Right ventricle myocardium superior (tissue), 1 donor: ENCODE measurements at regions not wholly inside any gene's neighbourhood (a gene's known extent, or its start where the extent isn't known, plus 50 kb on each side); places are given as distances from the start of the nearest gene placed in this dataset.
A peak's percentile ranks its signal among the peaks of the same experiment; 100 is the strongest.

ENCODE experiments used
- ATAC-seq: fragments of 200-7000 bp; cut with Tn5 transposase; one replicate; pipeline ENCODE4 v1.9.1; 2020; ENCODE audit warnings: mild to moderate bottlenecking; ENCODE audit not compliant: poor library complexity
- DNase-seq: peaks from one replicate; pipeline ENCODE4 v3.0.0-alpha.2; 2020
- intact Hi-C: fragments of 100-400 bp; cut with DNase I; formaldehyde crosslinking; loops from one replicate; pipeline ENCODE4 v1.11.2; 2022
- donor health status: DM: no; HTN: yes; CAD: no; lungs with severe emphysema.

DNA sequence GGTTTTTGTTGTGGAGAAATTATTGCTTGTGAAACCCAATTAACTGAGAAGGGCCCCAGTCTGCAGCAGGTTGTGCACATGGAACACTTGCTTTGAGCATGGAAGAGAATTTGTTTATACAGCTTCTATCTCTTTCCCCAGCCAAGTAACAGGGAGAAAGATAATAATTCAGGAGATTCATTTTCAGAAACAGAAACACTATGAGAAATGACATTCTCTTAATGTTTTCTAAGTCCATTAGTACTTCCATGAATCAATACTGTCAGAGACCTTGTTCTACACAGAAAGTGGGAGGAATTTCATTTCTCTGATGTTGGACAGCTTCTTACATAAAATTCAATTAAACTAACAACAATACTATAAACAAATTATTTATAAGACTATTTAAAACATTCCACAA, 446.3 kb downstream of the KLF12 start:
- ATAC-seq (no peak), DNase-seq (no peak)
- intact Hi-C loops, result no loop called here

DNA sequence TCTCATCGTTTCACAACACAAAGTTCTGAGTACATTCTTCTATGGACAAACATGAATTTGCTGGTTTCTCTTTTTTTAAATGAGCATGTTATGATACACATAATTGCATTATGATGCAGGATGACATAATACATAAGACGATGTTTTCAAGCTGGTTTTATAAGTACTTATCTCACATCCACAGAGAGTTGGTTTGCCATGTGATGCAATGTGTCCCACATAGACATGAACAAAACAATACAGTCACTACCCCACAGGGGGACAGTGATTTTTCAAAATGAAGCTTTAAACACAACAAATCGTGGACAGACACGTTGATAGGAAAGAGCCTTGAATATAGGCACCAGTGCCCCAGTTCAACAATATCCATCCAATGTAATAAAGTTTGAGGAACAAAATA, 447.1 kb downstream of the KLF12 start:
- intact Hi-C loops, result no loop called here
- no peak for ATAC-seq
- DNase-seq, result no peak

DNA sequence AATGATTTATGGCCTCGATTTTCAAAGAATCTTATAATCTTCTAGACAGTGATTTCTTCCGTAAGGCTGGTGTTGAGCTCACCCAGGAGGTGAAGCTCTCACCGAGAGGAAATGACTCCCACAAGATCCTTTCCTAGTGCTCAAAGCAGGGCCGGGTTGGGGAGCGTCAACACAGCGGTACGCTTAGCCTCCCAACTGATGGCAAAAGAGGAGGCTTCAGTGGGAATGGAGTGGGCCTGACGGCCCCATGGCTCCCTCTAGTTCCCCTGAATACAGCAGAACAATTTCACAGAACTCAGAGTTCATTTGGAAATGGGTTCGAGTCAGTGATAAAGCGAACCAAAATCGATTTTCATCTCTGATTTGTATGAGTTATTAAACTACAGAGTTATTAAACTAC, 449.5 kb downstream of the KLF12 start:
- DNase-seq (no peak), ATAC-seq (no peak)

DNA sequence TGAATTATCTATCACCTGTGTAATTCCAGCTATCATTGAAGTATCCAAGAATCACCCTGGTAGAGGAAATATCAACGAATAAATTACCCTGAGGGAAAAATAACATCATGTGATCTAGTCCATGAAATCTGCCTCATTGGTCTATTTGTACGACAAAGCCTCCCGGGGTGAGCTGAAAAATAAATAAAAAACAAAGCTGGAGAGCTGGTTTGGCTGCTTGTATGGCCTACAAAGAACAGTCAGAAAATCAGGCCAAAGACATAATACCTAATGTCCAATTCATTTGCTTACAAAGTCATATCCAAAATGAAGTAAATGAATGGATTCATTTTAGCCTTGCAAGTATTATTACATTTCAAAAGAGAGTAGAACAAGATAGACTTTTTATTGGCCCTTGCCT, 449.9 kb downstream of the KLF12 start:
- intact Hi-C loops, result no loop called here
- no peak for ATAC-seq

More for the DNA sequence above, 449.5 kb downstream of the KLF12 start:
- intact Hi-C loops, result no loop called here

DNA sequence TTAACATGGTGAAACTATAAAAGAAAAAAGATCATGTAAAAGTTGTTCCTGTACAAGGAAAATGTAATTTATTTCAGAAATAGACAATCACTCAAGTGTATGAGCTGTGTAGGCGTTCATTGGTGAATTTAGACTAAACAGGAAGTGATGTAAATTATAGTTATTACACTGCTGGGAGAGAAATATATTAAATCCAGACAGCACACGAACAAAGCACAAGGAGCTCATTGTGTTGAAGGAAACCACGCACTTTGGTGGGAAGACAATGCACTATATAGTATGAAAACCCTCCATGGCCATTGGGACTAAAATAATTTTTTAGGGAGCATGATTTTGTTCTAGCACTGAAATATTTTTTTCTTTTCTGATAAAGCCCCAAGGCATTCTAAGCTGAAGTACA, 450.5 kb downstream of the KLF12 start:
- ATAC-seq, result no peak
- intact Hi-C loops, result no loop called here

More for the DNA sequence above, 449.9 kb downstream of the KLF12 start:
- no peak for DNase-seq

DNA sequence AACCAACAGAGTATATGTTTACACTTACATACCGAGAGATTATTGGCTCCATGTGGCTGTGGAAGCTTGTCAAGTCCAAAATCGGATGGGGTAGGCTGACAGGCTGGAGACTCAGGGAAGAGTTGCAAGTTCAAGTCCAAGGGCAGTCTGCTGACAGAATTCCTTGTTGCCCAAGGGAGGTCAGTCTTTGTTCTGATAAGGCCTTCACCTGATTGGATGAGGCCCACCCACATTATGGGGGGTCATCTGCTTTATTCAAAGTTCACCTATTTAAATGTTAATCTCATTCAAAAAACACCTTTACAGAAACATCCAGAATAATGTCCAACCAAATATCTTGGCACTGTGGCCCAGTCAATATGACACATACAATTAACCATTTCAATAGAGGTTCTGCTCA, 452.4 kb downstream of the KLF12 start:
- ATAC-seq (no peak), DNase-seq (no peak)
- intact Hi-C loops, result no loop called here

More for the DNA sequence above, 450.5 kb downstream of the KLF12 start:
- DNase-seq, result no peak

DNA sequence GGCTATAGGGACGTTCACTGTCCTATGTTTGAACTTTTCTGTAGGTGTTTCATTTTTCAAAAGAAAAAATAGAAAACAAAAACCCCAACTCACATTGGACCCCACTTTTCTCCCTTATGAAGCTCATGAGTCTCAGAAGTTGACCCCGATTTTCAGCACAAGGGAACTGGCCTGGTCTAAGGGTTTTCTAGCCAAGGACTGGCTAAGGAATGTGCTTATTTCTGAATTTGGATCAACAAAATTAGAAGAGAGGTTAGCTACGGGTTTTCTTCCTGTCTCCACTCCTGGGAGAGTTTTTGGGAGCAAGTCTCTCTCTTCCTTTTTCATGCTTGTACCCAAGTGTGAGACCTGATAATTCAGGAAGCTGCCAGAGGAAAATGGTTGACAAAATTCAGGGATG, 453.2 kb downstream of the KLF12 start:
- intact Hi-C loops, result no loop called here
- no peak for DNase-seq
- peak; percentile 46 for ATAC-seq

DNA sequence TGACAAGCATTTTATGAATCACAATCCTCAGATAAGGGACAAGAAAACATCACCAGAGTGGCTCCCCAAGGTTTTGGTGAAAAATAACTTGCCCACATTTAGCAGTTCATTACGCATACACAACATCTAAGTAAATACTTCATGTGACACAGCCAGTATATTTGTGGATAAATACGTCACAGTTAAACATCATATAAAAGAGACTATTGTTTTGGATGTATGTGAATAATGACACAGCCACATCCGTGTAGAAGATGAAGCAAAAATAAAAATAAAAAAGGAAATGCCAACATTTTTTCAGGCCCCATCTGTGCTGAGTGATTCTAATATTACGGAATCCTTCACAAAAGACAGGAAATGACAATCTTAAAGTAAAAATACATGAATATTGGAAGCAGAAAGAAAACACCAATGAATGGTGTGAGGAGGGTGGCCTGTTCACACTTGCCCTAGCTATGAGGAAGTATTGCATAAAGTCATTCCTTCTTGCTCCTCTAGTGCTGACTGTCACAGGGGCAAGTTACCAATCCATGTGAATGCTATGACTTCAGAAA, 457.1 kb downstream of the KLF12 start:
- ATAC-seq (no peak), DNase-seq (no peak)
- intact Hi-C loops, result no loop called here

DNA sequence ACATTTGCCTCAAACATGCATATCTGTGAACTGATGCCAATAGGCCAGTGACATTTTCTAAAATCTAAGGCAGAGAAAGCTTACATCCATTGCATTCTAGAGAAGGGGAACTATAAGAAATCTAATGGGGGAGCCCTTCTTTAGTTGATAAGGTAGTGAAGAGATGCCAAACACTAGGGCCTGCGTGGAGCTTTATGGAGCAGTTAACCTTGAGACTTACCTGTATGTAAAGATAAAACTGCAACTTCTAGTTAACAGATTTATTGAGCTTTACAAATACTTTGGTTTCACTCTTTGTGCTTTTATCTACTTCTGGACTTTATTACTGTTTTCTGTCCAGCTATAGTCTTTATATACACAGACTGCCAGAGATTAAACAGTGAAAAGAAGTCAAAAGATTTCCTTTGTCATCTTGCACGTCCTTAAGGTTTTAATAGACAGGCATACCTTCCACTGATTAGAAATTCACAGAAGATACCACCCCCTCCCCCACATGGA, 457.6 kb downstream of the KLF12 start:
- DNase-seq (no peak), ATAC-seq (no peak)
- intact Hi-C loops, result no loop called here

DNA sequence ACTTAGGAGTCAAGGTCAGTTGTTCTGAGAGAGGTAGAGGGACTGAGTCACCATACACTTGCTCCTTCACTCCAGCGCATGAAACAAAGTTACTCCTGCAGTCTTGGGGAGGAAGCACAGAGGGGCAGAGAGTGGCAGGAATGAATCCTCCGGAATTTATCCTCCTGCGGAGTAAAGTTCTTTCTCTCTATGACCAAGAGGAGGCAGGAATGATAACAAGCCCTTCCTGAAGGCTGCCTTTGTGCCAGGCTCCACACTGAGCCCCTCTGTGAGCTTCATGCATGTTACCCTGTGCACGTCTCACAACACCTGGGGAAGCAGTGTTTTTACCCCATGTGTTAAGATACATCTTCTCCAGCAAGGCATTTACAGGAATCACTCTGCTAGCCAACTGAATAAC, 458.4 kb downstream of the KLF12 start:
- no peak for ATAC-seq
- no peak for DNase-seq
- intact Hi-C loops, result no loop called here

DNA sequence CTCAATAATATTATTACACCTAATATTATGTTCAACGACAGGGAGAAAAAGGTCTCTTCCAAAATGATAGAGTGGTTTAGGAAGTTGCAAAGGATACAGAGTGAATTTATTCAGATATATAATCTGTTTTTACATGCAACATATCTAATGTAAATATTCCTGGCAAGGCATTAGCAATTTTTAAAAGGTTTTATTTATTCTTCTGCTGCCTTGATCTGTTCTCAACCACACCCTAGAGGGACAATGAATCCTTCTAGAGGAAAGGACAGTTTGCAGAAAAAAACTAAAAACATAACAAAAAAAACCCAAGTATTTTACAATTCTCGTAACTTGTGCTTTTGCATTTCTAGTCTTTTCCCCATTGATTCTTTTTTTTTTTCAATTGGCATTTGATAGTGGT, 459.6 kb downstream of the KLF12 start:
- DNase-seq (no peak), ATAC-seq (no peak)
- intact Hi-C loops, result no loop called here

DNA sequence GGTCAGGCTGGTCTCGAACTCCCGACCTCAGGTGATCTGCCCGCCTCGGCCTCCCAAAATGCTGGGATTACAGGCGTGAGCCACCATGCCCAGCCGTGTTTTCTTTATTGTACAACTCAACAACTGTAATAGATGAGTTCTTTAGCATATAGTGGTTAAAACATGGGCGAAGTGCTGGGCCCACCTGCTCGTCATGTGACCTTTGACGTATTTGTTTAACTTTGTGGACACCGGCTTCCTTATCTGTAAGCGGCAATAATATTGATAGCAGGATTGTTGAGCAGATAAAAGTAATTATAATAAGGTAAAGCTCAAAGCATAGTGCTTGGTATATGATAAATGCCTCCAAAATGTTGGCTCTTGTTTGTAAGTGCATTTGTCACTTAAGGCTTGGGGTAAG, 460.3 kb downstream of the KLF12 start:
- DNase-seq, result no peak
- ATAC-seq, result no peak
- intact Hi-C loops, result no loop called here

DNA sequence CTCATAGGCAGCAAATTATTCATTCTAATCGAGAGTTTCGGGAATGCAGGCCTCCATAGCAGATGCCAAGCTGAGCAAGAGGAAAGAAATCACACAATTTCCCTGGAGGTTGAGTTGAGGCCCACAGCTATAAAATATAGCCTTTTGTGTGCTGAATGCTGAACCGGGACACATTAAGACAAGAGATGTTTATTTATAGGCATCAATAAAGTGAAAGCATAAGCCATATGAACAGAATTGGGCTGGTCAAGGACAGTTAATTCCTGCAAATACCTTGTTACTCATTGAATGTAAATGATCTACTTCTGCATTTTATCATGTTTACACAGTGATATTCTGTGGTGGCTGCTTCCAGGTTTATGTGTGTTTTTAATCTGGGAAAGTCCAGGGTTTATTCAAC, 461.7 kb downstream of the KLF12 start:
- intact Hi-C loops, result no loop called here

DNA sequence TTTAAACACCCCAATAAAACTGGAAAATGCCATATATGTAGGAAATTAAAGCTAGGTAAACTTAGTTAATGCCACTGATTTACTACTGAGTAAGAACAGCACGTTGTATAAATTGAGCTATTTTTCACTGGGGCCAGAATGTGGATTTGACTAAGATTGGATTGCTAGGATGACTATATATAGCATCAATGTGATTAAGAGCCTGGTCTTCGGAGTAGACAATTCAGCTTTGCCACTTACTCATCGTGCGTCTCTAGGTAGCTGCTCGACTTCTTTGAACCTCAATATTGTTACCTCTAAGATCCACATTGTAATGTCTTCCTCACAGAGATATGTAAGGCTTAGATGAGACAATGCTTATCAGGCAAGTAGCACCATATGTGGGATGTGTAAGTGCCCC, 462.5 kb downstream of the KLF12 start:
- intact Hi-C loops, result no loop called here
- no peak for ATAC-seq

More for the DNA sequence above, 461.7 kb downstream of the KLF12 start:
- ATAC-seq, result no peak
- DNase-seq, result no peak

DNA sequence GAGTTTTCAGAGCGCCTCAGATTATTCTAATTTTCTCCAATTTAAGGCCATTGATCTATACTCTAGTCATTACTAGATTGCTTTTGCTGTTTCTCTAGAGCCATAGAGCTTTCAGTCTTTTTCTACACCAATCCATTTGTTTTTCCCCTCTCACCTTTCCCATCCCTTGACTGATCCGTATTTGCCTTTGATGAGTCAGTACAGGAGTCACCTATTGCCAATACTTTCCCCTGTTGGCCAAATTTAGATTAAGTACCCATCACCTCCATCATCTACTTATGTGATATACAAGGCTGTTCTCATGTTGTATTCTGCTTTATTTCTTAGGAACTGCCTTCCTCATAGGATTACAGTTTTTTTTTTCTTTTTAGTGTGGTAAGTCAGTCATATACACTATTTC, 463.2 kb downstream of the KLF12 start:
- no peak for DNase-seq
- intact Hi-C loops, result no loop called here
- ATAC-seq, result no peak

More for the DNA sequence above, 462.5 kb downstream of the KLF12 start:
- DNase-seq, result no peak

DNA sequence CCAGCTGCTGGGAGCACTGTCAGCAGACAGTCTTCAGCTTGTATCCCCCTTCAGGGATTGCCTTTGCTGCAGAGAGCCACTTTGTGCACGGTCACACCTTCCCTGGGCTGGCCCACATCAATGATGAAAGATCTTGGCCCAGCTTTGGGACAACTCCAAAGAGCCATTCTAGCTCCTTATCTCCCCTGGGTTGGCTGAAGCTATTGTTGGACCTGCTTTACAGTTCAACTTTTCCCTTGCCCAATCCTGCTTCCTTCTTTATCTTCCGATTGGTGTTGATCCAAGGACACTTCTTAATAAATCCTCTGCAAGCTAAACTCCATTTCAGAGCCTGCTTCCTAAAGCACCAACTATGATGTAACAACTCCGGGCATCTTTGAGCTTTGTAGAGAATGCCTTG, 466.4 kb downstream of the KLF12 start:
- DNase-seq (no peak), ATAC-seq (peak; percentile 94)
- intact Hi-C loops, result no loop called here

DNA sequence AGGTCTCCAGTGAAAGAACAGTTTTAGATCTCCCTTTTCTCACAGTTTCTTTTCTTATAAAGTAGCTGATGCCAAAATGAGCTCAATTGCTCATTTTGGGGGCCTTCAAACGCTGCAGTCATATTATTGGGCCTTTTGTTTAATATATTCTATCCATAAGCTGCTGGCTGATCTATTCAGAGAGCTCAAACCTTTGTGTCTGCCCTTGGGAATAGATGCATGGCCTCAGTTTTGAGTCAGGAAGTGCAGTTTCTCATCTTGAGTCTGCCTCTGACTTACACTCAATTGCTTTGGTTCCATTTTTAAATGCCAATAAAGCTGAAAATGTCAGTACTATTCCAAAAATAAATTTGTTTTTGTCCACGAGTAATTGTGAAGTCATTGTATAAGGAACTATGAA, 468.9 kb downstream of the KLF12 start:
- intact Hi-C loops, result no loop called here
- ATAC-seq (no peak), DNase-seq (no peak)

DNA sequence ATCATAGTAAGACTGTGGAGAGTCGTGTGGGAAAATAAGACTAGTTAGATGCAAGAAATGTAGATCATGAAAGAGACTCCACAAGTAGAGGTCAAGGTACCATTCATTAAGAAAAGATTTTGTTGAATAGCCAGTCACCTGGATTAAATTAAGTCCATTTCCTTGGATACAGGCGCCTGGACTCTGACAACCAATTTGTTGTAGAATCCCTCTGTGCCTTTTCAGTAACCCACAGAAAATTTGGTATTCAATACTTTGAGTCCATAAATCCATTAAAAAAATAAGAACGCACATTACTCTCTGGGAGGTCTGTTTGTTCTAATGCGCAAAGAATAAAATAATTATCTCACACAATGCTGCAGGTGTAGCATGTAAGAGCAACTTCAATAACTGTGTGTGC, 469.4 kb downstream of the KLF12 start:
- DNase-seq (no peak), ATAC-seq (no peak)
- intact Hi-C loops, result no loop called here

DNA sequence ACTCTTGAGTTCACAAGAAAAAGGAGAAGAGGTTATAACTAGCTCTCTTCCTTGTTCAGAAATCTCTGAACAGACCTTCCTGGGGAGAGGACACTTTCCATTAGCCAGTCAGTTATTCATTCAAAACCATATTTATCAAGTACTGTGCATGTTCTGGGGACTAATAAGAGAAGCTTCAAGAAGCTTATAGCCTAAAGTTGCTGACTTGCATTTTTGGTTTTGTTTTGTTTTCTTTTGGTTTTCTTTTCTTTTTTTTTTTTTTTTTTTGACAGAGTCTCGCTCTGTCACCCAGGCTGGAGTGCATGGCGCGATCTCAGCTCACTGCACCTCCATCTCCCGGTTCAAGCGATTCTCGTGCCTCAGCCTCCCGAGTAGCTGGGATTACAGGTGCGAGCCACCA, 471.4 kb downstream of the KLF12 start:
- DNase-seq (no peak), ATAC-seq (no peak)
- intact Hi-C loops, result no loop called here

DNA sequence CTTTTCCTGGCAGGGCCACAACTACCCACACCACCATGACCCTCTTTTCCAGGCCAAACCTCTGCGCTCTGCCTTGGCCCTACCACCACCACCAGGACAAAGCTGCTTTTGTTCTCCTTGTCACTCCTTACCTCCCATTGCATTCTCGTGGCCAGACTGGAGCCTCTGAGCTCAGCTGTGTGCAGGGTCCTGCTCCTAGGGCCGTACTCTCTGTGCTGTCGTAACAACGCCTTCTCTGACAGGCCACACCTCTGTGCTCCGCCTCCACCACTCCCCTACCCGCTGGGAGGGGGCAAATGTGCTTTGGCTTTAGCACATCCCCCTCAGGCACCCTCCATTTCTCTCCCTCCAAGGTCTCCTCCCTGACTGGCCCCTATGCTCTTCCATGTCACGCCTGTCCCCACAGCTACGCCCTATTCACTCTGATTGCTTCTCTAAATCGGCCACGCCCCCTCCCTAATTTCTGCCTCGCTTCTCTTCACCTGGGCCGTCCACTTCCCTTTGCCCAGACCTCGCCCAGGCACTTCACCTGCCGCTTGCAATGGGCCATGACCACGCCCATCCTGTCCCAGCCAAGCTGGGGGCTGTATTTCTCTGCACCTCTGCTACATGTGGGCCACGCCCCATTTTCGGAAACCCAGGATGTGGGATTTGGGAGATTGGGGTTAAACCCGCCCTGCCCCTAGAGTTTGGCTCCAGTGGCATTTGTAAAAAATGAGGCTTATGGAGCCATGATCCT, 472.3 kb downstream of the KLF12 start:
- no peak for ATAC-seq
- intact Hi-C loops, result no loop called here

DNA sequence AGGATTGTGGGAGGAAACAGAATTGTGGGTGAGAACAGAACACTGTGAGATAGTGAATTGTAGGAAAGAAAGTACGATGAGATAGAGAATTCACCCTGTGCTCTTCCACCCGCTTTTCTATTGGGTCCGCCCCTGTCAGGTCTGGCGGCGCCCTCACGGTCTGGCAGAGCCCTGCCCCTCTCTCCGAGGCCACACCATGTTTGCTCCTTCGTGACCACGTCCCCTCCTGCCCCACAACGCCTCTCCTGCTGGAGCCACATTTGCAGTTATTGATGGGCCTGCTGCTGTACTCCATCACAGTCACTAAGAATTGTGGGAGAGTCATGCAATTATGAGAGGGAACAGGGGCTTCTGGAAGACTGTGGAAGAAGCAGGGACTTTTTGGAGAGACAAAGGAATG, 473.1 kb downstream of the KLF12 start:
- intact Hi-C loops, result no loop called here
- DNase-seq (no peak), ATAC-seq (no peak)

More for the DNA sequence above, 472.3 kb downstream of the KLF12 start:
- no peak for DNase-seq
